Vagina (tissue), 2 donors: ENCODE measurements at regions not wholly inside any gene's neighbourhood (a gene's known extent, or its start where the extent isn't known, plus 50 kb on each side); places are given as distances from the start of the nearest gene placed in this dataset.

ENCODE experiments used
- DNase-seq, 2 donors: peaks; one replicate each; pipeline ENCODE4 v3.0.0-alpha.2; 2017; ENCODE audit errors: extremely low spot score in 2 of 2
- H3K27ac ChIP-seq: fragments of 200-600 bp; sonication (generic); one replicate; pipeline ENCODE4 v1.5.1; 2019
- H3K27me3 ChIP-seq: fragments of 200-600 bp; sonication (generic); one replicate; pipeline ENCODE4 v1.5.1; 2019
- H3K36me3 ChIP-seq, 2 donors: fragments of 200-600 bp; sonication (generic); one replicate each; pipeline ENCODE4 v1.5.1; 2017 to 2019
- H3K4me1 ChIP-seq: fragments of 200-600 bp; sonication (generic); one replicate; pipeline ENCODE4 v1.5.1; 2019
- H3K4me3 ChIP-seq, 2 donors: fragments of 200-600 bp; sonication (generic); 1 replicate in 1 of 2; 2 replicates in 1 of 2; pipeline ENCODE4 v1.5.1; 2016 to 2019
- H3K9me3 ChIP-seq: fragments of 200-600 bp; sonication (generic); one replicate; pipeline ENCODE4 v1.5.1; 2019
- POLR2A ChIP-seq, 2 donors: fragments of 450-650 bp; IDR thresholded peaks; one replicate each; pipeline ENCODE4 v1.6.1; 2017; ENCODE audit warnings: antibody characterized with exemption in 2 of 2, mild to moderate bottlenecking in 2 of 2, moderate library complexity in 2 of 2
- POLR2AphosphoS5 ChIP-seq, 2 donors: sonication (generic); formaldehyde crosslinking; IDR thresholded peaks; one replicate each; pipeline ENCODE4 v1.9.0; 2017; ENCODE audit warnings: antibody characterized with exemption in 2 of 2, mild to moderate bottlenecking in 2 of 2, low read depth in 1 of 2; ENCODE audit not compliant: insufficient read depth in 1 of 2
- intact Hi-C: fragments of 100-400 bp; cut with DNase I; formaldehyde crosslinking; loops from one replicate; pipeline ENCODE4 v1.15.1; 2023
- TF ChIP-seq, protein P1 (sequence below), 3 experiments: fragments of 450-650 bp in 2 of 3; fragments of 200-600 bp in 1 of 3; sonication (generic) in 1 of 3; IDR thresholded peaks; one replicate each; pipeline ENCODE4 v1.5.1; 2017 to 2019; ENCODE audit warnings: antibody characterized with exemption in 3 of 3, mild to moderate bottlenecking in 2 of 3, moderate library complexity in 2 of 3

DNA sequence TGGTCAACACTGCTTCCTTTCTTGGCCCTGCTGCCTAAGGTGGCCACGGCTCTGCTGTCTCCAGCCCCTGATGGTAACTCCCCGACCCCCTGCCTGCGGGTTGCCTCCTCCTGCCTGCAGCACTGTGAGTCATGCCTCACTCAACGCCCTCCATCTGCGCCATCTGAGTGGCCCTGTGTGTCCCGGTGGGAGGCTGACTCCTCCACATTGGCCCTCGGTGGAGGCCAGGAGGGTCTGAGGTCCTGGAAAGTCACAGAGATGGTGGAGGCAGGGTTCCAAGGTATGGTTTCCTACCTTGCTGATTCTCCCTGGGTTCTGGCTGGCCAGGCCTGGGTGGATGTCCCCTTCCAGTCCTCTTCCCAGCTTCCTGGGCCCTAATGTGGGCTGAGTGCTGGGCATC lies 64.5 kb upstream of the ADAMTS2 start:
- Histone ChIP-seq H3K27ac (no peak overlapping the region), H3K9me3 (no peaks in the 10 kb centered on the region), H3K4me3 (no peak overlapping the region), H3K36me3 (no peaks in the 10 kb centered on the region), H3K4me1 (peaks cover 21% of the 10 kb centered on the region), H3K27me3 (no peaks in the 10 kb centered on the region)
- DNase-seq = peak in 1 of 2 donors; percentile 56
- TF ChIP-seq POLR2AphosphoS5 (IDR thresholded peaks at IDR 0.05; ENCODE audit: insufficient read depth in 1 of 2, low read depth in 1 of 2) = no peak
- no peak for TF ChIP-seq POLR2A (IDR thresholded peaks at IDR 0.05)
- TF ChIP-seq, protein P1, sequence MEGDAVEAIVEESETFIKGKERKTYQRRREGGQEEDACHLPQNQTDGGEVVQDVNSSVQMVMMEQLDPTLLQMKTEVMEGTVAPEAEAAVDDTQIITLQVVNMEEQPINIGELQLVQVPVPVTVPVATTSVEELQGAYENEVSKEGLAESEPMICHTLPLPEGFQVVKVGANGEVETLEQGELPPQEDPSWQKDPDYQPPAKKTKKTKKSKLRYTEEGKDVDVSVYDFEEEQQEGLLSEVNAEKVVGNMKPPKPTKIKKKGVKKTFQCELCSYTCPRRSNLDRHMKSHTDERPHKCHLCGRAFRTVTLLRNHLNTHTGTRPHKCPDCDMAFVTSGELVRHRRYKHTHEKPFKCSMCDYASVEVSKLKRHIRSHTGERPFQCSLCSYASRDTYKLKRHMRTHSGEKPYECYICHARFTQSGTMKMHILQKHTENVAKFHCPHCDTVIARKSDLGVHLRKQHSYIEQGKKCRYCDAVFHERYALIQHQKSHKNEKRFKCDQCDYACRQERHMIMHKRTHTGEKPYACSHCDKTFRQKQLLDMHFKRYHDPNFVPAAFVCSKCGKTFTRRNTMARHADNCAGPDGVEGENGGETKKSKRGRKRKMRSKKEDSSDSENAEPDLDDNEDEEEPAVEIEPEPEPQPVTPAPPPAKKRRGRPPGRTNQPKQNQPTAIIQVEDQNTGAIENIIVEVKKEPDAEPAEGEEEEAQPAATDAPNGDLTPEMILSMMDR (IDR thresholded peaks at IDR 0.05) = no peak
- intact Hi-C loops = no loop called here

DNA sequence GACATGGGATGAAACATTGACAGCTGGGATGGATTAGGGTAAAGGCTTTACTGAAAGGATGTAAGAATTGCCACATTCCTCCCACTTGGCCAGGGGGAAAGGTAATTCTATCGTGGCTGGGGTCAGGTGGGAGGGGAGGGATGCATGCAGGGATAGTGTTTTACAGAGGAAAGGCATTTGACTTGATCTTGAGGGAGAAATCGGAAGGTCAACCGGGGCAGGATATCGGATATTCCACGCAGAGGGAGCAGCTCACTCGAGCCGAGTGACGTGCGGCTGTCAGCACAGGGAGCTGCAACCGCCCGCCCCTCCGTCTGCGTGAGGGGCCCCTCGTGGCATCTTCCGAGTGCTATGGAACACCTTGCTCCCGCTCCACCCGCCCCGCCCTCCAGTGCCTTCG lies 63.4 kb upstream of the ADAMTS2 start:
- peak in 1 of 2 donors; percentile 49 for DNase-seq
- TF ChIP-seq, protein P1 (IDR thresholded peaks at IDR 0.05) = no peak
- no peak for TF ChIP-seq POLR2AphosphoS5 (IDR thresholded peaks at IDR 0.05; ENCODE audit: insufficient read depth in 1 of 2, low read depth in 1 of 2)
- no peak for TF ChIP-seq POLR2A (IDR thresholded peaks at IDR 0.05)

DNA sequence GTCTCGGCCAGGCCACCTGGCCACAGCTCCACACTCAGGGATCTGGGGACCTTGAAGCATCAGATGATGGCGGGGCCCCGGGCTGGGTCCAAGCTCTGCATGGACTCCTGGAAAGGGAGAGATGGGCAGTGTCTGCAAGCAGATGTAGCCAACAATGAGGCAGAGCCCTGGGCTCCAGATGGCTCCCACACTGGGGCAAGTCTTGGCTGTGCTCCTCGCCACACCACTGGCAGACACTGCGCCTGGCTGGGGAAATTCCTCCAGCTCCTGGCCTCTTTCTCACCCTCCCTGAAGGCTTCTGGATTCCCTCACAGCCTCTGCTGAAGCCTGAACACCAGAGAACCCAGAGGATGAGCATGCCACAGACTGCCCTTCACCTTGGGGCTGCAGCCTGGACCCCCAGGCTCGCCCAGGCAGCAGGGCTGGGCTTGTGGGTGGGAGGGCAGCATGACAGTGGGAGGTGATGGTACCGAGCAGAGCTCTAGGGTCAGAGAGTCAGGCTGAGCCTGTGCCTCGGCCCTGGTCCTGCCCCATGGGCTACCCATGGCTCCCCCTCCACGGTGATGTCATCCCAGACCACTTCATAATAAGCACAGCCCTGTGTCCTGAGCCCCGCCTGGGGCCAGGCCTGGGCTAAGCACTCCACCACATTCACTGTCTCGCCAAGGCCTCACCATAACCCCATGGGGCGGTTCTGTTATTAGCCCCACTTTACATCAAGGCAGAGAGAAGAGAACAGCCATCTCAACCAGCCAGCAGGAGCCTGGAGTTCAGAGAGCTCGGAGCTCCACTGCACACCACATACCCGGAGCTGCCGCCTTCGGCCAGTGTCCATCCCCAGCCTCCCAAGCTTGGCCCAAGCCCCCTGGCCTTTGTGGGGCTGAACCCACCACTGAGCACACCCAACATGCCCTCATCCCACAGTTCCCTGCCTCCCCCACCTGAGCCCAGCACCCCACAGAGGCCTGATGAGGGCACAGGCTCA lies 62.2 kb upstream of the ADAMTS2 start:
- Histone ChIP-seq H3K36me3 (no peaks in the 10 kb centered on the region), H3K27me3 (no peaks in the 10 kb centered on the region), H3K9me3 (no peaks in the 10 kb centered on the region), H3K27ac (peak overlapping the region; percentile 58), H3K4me3 (no peak overlapping the region), H3K4me1 (peaks cover 21% of the 10 kb centered on the region)
- no peak for TF ChIP-seq POLR2A (IDR thresholded peaks at IDR 0.05)
- TF ChIP-seq, protein P1 (IDR thresholded peaks at IDR 0.05) = no peak
- no peak for TF ChIP-seq POLR2AphosphoS5 (IDR thresholded peaks at IDR 0.05; ENCODE audit: insufficient read depth in 1 of 2, low read depth in 1 of 2)
- intact Hi-C loops = no loop called here
- DNase-seq = peak; percentile 77 to 85

More for the DNA sequence above, 63.4 kb upstream of the ADAMTS2 start:
- intact Hi-C loops = no loop called here
- Histone ChIP-seq H3K4me3 (no peak overlapping the region), H3K27ac (no peak overlapping the region), H3K27me3 (no peaks in the 10 kb centered on the region), H3K4me1 (peaks cover 21% of the 10 kb centered on the region), H3K36me3 (no peaks in the 10 kb centered on the region), H3K9me3 (no peaks in the 10 kb centered on the region)

DNA sequence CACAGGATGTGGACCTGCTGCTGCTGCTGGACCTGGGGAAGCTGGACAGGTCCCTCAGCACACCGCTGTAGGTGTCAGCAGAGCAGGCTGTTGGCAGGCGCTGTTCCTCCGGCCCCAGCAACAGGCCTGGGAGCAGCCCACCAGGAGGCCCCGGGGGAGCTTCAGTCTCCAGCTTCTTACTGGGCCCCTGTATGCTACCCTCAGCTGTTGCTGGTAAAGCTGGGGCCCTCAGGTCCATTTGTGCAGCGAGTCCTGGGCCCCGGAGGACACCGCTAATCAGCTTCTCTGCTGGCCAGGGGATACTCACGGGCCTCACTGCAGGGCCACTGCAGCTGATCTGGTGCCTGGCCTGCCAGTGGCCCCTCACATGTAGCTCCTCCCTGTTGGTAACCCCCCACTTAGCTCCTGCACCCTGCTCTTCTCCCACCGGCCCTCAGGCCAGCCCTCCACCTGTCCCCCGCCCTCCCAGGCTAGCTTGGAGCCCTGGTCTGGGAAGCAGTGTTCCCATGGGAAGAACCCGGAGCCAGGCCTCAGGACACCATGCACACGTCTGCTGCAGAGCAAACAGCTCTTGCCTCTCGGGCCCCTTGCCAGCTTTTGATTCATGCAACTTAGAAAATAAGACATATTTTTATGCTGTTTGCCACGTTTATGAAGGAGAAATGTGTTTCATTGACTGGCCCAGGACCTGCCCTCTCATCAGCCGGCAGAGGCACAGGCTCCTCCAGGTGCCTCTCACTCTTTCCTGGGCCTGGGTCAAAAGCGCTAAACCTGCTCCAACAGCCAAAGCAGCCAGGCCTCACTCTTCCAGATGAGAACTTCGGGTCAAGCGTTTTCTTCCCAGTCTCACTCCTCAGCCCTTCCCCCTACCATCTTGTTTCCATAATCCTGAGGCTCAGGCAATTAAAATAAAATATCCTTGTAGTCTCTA lies 61.0 kb upstream of the ADAMTS2 start:
- DNase-seq = peak; percentile 78 to 92
- Histone ChIP-seq H3K4me3 (no peak overlapping the region), H3K27me3 (no peaks in the 10 kb centered on the region), H3K36me3 (no peaks in the 10 kb centered on the region), H3K27ac (peak overlapping the region; percentile 54), H3K9me3 (no peaks in the 10 kb centered on the region), H3K4me1 (peaks cover 21% of the 10 kb centered on the region)
- intact Hi-C loops = no loop called here
- TF ChIP-seq, protein P1 (IDR thresholded peaks at IDR 0.05) = no peak
- TF ChIP-seq POLR2AphosphoS5 (IDR thresholded peaks at IDR 0.05; ENCODE audit: insufficient read depth in 1 of 2, low read depth in 1 of 2) = no peak
- no peak for TF ChIP-seq POLR2A (IDR thresholded peaks at IDR 0.05)
